Astrocyte (in vitro differentiated cells and primary cell): ENCODE measurements at regions not wholly inside any gene's neighbourhood (a gene's known extent, or its start where the extent isn't known, plus 50 kb on each side); places are given as distances from the start of the nearest gene placed in this dataset.

Source experiments
- DNase-seq: peaks from one replicate; pipeline ENCODE4 v3.0.0-alpha.2; 2010; ENCODE audit warnings: low read depth
- FAIRE-seq: peaks from 2 replicates; lab custom pipeline; 2011; peaks lifted over from hg19 to GRCh38; lab: Jason Lieb, UNC
- H2AFZ ChIP-seq: 2 replicates; pipeline ENCODE4 v1.6.0; 2012; ENCODE audit warnings: low read depth, low read length, inconsistent platforms
- H3K27ac ChIP-seq: 2 replicates; pipeline ENCODE4 v1.5.1; 2011; ENCODE audit warnings: low read depth, low read length, inconsistent platforms
- H3K27me3 ChIP-seq: 2 replicates; pipeline ENCODE4 v1.6.0; 2011; ENCODE audit warnings: low read length, inconsistent platforms; ENCODE audit not compliant: insufficient read depth
- H3K36me3 ChIP-seq: 2 replicates; pipeline ENCODE4 v1.5.1; 2011; ENCODE audit warnings: low read length, inconsistent platforms; ENCODE audit not compliant: insufficient read depth
- H3K4me1 ChIP-seq: 2 replicates; pipeline ENCODE4 v1.5.1; 2011; ENCODE audit warnings: low read length, inconsistent platforms; ENCODE audit not compliant: insufficient read depth
- H3K4me2 ChIP-seq: 2 replicates; pipeline ENCODE4 v1.6.0; 2012; ENCODE audit warnings: low read length, inconsistent platforms
- H3K4me3 ChIP-seq: 2 replicates; pipeline ENCODE4 v1.5.1; 2011; ENCODE audit warnings: low read depth, mild to moderate bottlenecking, low read length, inconsistent platforms; ENCODE audit not compliant: insufficient read depth
- H3K79me2 ChIP-seq: 2 replicates; pipeline ENCODE4 v1.6.0; 2012; ENCODE audit warnings: mild to moderate bottlenecking, low read length, inconsistent platforms; ENCODE audit not compliant: insufficient read depth
- H3K9ac ChIP-seq: 2 replicates; pipeline ENCODE4 v1.6.0; 2012; ENCODE audit warnings: mild to moderate bottlenecking, low read length, inconsistent platforms
- H3K9me3 ChIP-seq: 2 replicates; pipeline ENCODE4 v1.5.1; 2012; ENCODE audit warnings: low read depth, mild to moderate bottlenecking, low read length, inconsistent platforms; ENCODE audit not compliant: insufficient read depth
- H4K20me1 ChIP-seq: 2 replicates; pipeline ENCODE4 v1.6.0; 2012; ENCODE audit warnings: low read length, inconsistent platforms; ENCODE audit not compliant: insufficient read depth
- H3K27ac Mint-ChIP-seq: one replicate; pipeline ENCODE4 v1.8.0; 2021; ENCODE audit warnings: mild to moderate bottlenecking, mixed read lengths; ENCODE audit not compliant: unreplicated experiment
- H3K27me3 Mint-ChIP-seq: one replicate; pipeline ENCODE4 v1.8.0; 2021; ENCODE audit warnings: low read depth, mixed read lengths; ENCODE audit not compliant: unreplicated experiment
- H3K36me3 Mint-ChIP-seq: one replicate; pipeline ENCODE4 v1.8.0; 2021; ENCODE audit warnings: low read depth, mixed read lengths; ENCODE audit not compliant: unreplicated experiment
- H3K4me1 Mint-ChIP-seq: one replicate; pipeline ENCODE4 v1.8.0; 2021; ENCODE audit warnings: low read depth, mixed read lengths; ENCODE audit not compliant: unreplicated experiment
- H3K4me3 Mint-ChIP-seq: one replicate; pipeline ENCODE4 v1.8.0; 2021; ENCODE audit warnings: mild to moderate bottlenecking, moderate library complexity, mixed read lengths; ENCODE audit not compliant: unreplicated experiment
- H3K9me3 Mint-ChIP-seq: one replicate; pipeline ENCODE4 v1.8.0; 2021; ENCODE audit warnings: mild to moderate bottlenecking, mixed read lengths; ENCODE audit not compliant: unreplicated experiment
- EZH2 ChIP-seq: IDR thresholded peaks from 2 replicates; pipeline ENCODE4 v1.6.1; 2012; ENCODE audit warnings: mild to moderate bottlenecking, low read length, inconsistent platforms; ENCODE audit not compliant: insufficient read depth
- TF ChIP-seq, protein P1 (sequence below): IDR thresholded peaks from 2 replicates; pipeline ENCODE4 v1.5.1; 2011; ENCODE audit warnings: low read depth, mild to moderate bottlenecking, inconsistent platforms, low read length, moderate library complexity; ENCODE audit not compliant: insufficient read depth

DNA sequence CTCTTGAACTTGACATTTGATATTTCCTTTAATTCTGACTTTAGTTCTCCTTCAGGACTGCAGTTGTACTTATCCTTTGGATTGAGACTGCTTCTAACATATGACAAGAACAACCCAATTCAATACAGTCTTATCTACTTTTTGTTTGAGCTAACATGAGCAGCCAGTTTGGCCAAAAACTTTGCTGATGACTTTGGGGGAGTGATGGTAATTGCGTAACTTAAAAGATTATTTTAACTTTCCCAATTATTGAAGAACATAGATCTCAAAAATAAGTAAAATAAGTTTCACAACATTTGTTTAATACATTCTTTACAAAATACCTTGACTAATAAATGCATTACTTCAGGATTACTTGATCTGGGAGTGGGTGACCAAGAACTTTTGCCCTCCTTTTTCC lies 1311.1 kb upstream of the NRXN1 start:
- no peak for DNase-seq
- no peaks in the 10 kb centered on the region for H3K4me1 ChIP-seq
- Mint-ChIP-seq H3K27me3 (no peaks in the 10 kb centered on the region), H3K4me1 (no peaks in the 10 kb centered on the region), H3K27ac (no peak overlapping the region), H3K9me3 (no peaks in the 10 kb centered on the region), H3K36me3 (no peaks in the 10 kb centered on the region), H3K4me3 (no peak overlapping the region)
- H3K4me2 ChIP-seq, result no peak overlapping the region
- H3K79me2 ChIP-seq, result no peaks in the 10 kb centered on the region
- FAIRE-seq, result no peak
- H3K9ac ChIP-seq, result no peak overlapping the region
- no peak overlapping the region for H3K27ac ChIP-seq
- no peaks in the 10 kb centered on the region for H3K9me3 ChIP-seq
- H3K36me3 ChIP-seq, result no peaks in the 10 kb centered on the region
- H2AFZ ChIP-seq, result no peak overlapping the region
- H3K4me3 ChIP-seq, result no peak overlapping the region
- TF ChIP-seq, protein P1, sequence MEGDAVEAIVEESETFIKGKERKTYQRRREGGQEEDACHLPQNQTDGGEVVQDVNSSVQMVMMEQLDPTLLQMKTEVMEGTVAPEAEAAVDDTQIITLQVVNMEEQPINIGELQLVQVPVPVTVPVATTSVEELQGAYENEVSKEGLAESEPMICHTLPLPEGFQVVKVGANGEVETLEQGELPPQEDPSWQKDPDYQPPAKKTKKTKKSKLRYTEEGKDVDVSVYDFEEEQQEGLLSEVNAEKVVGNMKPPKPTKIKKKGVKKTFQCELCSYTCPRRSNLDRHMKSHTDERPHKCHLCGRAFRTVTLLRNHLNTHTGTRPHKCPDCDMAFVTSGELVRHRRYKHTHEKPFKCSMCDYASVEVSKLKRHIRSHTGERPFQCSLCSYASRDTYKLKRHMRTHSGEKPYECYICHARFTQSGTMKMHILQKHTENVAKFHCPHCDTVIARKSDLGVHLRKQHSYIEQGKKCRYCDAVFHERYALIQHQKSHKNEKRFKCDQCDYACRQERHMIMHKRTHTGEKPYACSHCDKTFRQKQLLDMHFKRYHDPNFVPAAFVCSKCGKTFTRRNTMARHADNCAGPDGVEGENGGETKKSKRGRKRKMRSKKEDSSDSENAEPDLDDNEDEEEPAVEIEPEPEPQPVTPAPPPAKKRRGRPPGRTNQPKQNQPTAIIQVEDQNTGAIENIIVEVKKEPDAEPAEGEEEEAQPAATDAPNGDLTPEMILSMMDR, result no peak
- no peak for TF ChIP-seq EZH2
- no peaks in the 10 kb centered on the region for H4K20me1 ChIP-seq
- H3K27me3 ChIP-seq, result no peaks in the 10 kb centered on the region

DNA sequence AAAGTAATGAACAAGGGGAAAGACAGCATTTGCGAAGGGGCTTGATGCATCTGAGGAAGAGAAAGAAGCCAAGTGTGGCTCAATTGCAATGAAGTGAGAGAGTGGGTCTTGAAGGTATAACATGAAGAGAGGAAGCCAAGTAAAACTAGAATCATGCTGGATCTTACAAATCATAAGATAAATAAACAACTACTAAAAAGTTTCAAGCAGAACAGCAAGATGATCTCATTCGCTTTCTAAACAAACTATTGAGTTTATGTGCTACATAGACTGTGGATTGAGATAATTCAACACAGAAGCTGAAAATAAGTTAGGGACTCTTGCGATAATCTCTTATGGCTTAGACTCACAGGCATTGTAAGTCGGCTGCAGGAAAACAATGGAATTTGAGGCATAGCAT lies 1310.5 kb upstream of the NRXN1 start:
- H3K9ac ChIP-seq, result no peak overlapping the region
- no peaks in the 10 kb centered on the region for H3K36me3 ChIP-seq
- Mint-ChIP-seq H3K4me1 (no peaks in the 10 kb centered on the region), H3K4me3 (no peak overlapping the region), H3K27ac (no peak overlapping the region), H3K9me3 (no peaks in the 10 kb centered on the region), H3K36me3 (no peaks in the 10 kb centered on the region), H3K27me3 (no peaks in the 10 kb centered on the region)
- FAIRE-seq, result no peak
- H3K79me2 ChIP-seq, result no peaks in the 10 kb centered on the region
- DNase-seq, result peak; percentile 12
- no peaks in the 10 kb centered on the region for H4K20me1 ChIP-seq
- no peak for TF ChIP-seq EZH2
- TF ChIP-seq, protein P1, result no peak
- no peak overlapping the region for H3K27ac ChIP-seq
- H3K4me3 ChIP-seq, result no peak overlapping the region
- H2AFZ ChIP-seq, result no peak overlapping the region
- H3K9me3 ChIP-seq, result no peaks in the 10 kb centered on the region
- H3K4me1 ChIP-seq, result no peaks in the 10 kb centered on the region
- no peaks in the 10 kb centered on the region for H3K27me3 ChIP-seq
- H3K4me2 ChIP-seq, result no peak overlapping the region

DNA sequence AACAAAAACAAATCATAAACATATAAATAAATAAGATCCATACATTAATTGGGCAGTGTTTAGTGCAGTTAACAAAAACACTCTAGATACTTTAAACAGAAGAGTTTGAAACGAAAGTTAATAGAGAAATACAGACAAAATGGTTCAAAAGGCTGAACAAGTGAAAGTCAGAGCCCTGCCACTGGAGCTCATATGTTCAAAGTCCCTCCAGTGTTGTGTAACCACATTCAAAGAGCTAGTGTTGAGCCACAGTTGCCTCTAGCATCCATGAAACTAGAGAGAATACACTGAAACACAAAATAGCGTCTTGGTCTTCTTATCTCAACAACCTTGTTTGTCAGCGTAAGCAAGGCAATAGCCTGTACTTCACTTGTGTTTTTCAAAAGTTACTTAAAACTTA lies 1309.8 kb upstream of the NRXN1 start:
- no peak overlapping the region for H3K27ac Mint-ChIP-seq

More for the DNA sequence above, 1309.8 kb upstream of the NRXN1 start:
- Mint-ChIP-seq H3K4me1 (no peaks in the 10 kb centered on the region), H3K9me3 (no peaks in the 10 kb centered on the region), H3K4me3 (no peak overlapping the region), H3K36me3 (no peaks in the 10 kb centered on the region), H3K27me3 (no peaks in the 10 kb centered on the region)
- Histone ChIP-seq H3K9ac (no peak overlapping the region), H3K27me3 (no peaks in the 10 kb centered on the region), H3K4me3 (no peak overlapping the region), H3K36me3 (no peaks in the 10 kb centered on the region), H3K27ac (no peak overlapping the region), H3K9me3 (no peaks in the 10 kb centered on the region), H3K4me2 (no peak overlapping the region), H3K79me2 (no peaks in the 10 kb centered on the region), H3K4me1 (no peaks in the 10 kb centered on the region), H2AFZ (no peak overlapping the region), H4K20me1 (no peaks in the 10 kb centered on the region)
- DNase-seq, result no peak
- TF ChIP-seq, protein P1, result no peak
- no peak for TF ChIP-seq EZH2
- no peak for FAIRE-seq
